ENCODE measurements at regions not wholly inside any gene's neighbourhood (a gene's known extent, or its start where the extent isn't known, plus 50 kb on each side); places are given as distances from the start of the nearest gene placed in this dataset.

DNA sequence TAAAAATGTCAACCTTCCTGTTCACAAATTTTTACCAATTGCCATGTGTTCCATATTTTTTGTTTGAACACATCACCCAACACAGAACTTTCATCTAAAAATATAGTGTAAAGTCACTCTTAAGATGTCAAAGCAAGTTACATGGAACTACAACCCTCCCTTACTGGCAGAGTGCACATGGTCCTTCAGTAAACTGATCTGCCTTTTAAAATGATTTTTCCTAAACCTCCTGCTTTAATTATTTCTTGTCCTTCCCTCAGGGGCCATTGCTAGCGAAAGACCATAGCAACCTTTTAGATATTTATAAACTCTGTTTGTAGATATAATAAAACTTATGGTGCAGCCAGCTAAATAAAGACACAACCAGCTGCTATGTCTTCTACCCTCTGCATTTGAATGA lies 255.2 kb upstream of the FAR2 start:
- no peak overlapping the region for H3K4me3 Mint-ChIP-seq
- no peak for DNase-seq
- no peak overlapping the region for H3K27ac Mint-ChIP-seq
- H3K4me1 Mint-ChIP-seq: no peaks in the 10 kb centered on the region
- peaks cover 0 to 2% (median 2%) of the 10 kb centered on the region in 3 donors for H3K27me3 Mint-ChIP-seq (ENCODE audit: low read depth in 3 of 3)
- H3K9me3 Mint-ChIP-seq: peaks cover 0 to 10% (median 3%) of the 10 kb centered on the region in 6 donors
- H3K36me3 Mint-ChIP-seq: no peaks in the 10 kb centered on the region

- peaks cover 3 to 28% (median 10%) of the 10 kb centered on the region in 6 donors for H3K9me3 Mint-ChIP-seq
- peaks cover 0 to under 1% (median 0%) of the 10 kb centered on the region in 3 donors for H3K27me3 Mint-ChIP-seq (ENCODE audit: low read depth in 3 of 3)
- H3K36me3 Mint-ChIP-seq: no peaks in the 10 kb centered on the region
These were observed 252.7 kb upstream of the FAR2 start for GRCh38 chr12:28896421-28896820.

GRCh38 chr12:28898038-28898437 lies 251.0 kb upstream of the FAR2 start:
- no peaks in the 10 kb centered on the region for H3K4me1 Mint-ChIP-seq
- no peak for DNase-seq
- H3K9me3 Mint-ChIP-seq: peaks cover 3 to 38% (median 10%) of the 10 kb centered on the region in 6 donors
- no peak overlapping the region for H3K27ac Mint-ChIP-seq
- no peaks in the 10 kb centered on the region for H3K27me3 Mint-ChIP-seq (ENCODE audit: low read depth in 3 of 3)
- no peak overlapping the region for H3K4me3 Mint-ChIP-seq
- H3K36me3 Mint-ChIP-seq: no peaks in the 10 kb centered on the region

More at GRCh38 chr12:28896421-28896820, 252.7 kb upstream of the FAR2 start:
- H3K27ac Mint-ChIP-seq: no peak overlapping the region
- DNase-seq: no peak
- no peaks in the 10 kb centered on the region for H3K4me1 Mint-ChIP-seq
- no peak overlapping the region for H3K4me3 Mint-ChIP-seq

GRCh38 chr12:28899951-28900350 lies 249.1 kb upstream of the FAR2 start:
- Mint-ChIP-seq H3K36me3 (no peaks in the 10 kb centered on the region), H3K4me3 (no peak overlapping the region), H3K9me3 (peaks cover 3 to 49% (median 13%) of the 10 kb centered on the region in 6 donors)

GRCh38 chr12:28905220-28905955 lies 243.7 kb upstream of the FAR2 start:
- no peaks in the 10 kb centered on the region for H3K4me1 Mint-ChIP-seq
- H3K9me3 Mint-ChIP-seq: peaks cover 10 to 52% (median 21%) of the 10 kb centered on the region in 6 donors
- DNase-seq: no peak
- H3K27ac Mint-ChIP-seq: no peak overlapping the region
- H3K27me3 Mint-ChIP-seq (ENCODE audit: low read depth in 3 of 3): peaks cover 0 to 5% (median 0%) of the 10 kb centered on the region in 3 donors
- no peaks in the 10 kb centered on the region for H3K36me3 Mint-ChIP-seq
- H3K4me3 Mint-ChIP-seq: no peak overlapping the region

More at GRCh38 chr12:28899951-28900350, 249.1 kb upstream of the FAR2 start:
- Mint-ChIP-seq H3K27ac (no peak overlapping the region), H3K27me3 (ENCODE audit: low read depth in 3 of 3) (no peaks in the 10 kb centered on the region), H3K4me1 (no peaks in the 10 kb centered on the region)
- no peak for DNase-seq

- Mint-ChIP-seq H3K27ac (no peak overlapping the region), H3K36me3 (peaks cover 0 to 1% (median 0%) of the 10 kb centered on the region in 3 donors), H3K4me1 (no peaks in the 10 kb centered on the region), H3K9me3 (peaks cover 12 to 47% (median 28%) of the 10 kb centered on the region in 6 donors), H3K27me3 (ENCODE audit: low read depth in 3 of 3) (peaks cover 0 to 5% (median 0%) of the 10 kb centered on the region in 3 donors), H3K4me3 (no peak overlapping the region)
- no peak for DNase-seq
These were observed 240.4 kb upstream of the FAR2 start for GRCh38 chr12:28908646-28909045.

GRCh38 chr12:28909291-28909690 lies 239.8 kb upstream of the FAR2 start:
- H3K27ac Mint-ChIP-seq: no peak overlapping the region
- DNase-seq: no peak
- H3K36me3 Mint-ChIP-seq: peaks cover 0 to 8% (median 0%) of the 10 kb centered on the region in 3 donors
- no peaks in the 10 kb centered on the region for H3K4me1 Mint-ChIP-seq
- no peak overlapping the region for H3K4me3 Mint-ChIP-seq
- peaks cover 0 to 5% (median 2%) of the 10 kb centered on the region in 3 donors for H3K27me3 Mint-ChIP-seq (ENCODE audit: low read depth in 3 of 3)
- peaks cover 16 to 51% (median 32%) of the 10 kb centered on the region in 6 donors for H3K9me3 Mint-ChIP-seq

- Mint-ChIP-seq H3K36me3 (no peaks in the 10 kb centered on the region), H3K4me3 (no peak overlapping the region), H3K27me3 (ENCODE audit: low read depth in 3 of 3) (no peaks in the 10 kb centered on the region), H3K27ac (no peak overlapping the region), H3K4me1 (no peaks in the 10 kb centered on the region), H3K9me3 (peaks cover 3 to 14% (median 9%) of the 10 kb centered on the region in 6 donors)
- DNase-seq: no peak
These were observed 223.2 kb upstream of the FAR2 start for GRCh38 chr12:28925719-28926376.

GRCh38 chr12:28930704-28931103 lies 218.4 kb upstream of the FAR2 start:
- H3K4me3 Mint-ChIP-seq: no peak overlapping the region

GRCh38 chr12:28933176-28933575 lies 215.9 kb upstream of the FAR2 start:
- DNase-seq: no peak
- Mint-ChIP-seq H3K9me3 (peaks cover 0 to 4% (median 0%) of the 10 kb centered on the region in 6 donors), H3K27me3 (ENCODE audit: low read depth in 3 of 3) (peaks cover 0 to 2% (median 0%) of the 10 kb centered on the region in 3 donors), H3K4me1 (no peaks in the 10 kb centered on the region), H3K4me3 (no peak overlapping the region), H3K27ac (no peak overlapping the region), H3K36me3 (no peaks in the 10 kb centered on the region)

More at GRCh38 chr12:28930704-28931103, 218.4 kb upstream of the FAR2 start:
- Mint-ChIP-seq H3K4me1 (no peaks in the 10 kb centered on the region), H3K9me3 (peaks cover 0 to 4% (median under 1%) of the 10 kb centered on the region in 6 donors), H3K27me3 (ENCODE audit: low read depth in 3 of 3) (peaks cover 0 to 2% (median 0%) of the 10 kb centered on the region in 3 donors), H3K27ac (no peak overlapping the region), H3K36me3 (no peaks in the 10 kb centered on the region)
- no peak for DNase-seq

GRCh38 chr12:28933864-28934527 lies 215.1 kb upstream of the FAR2 start:
- Mint-ChIP-seq H3K4me1 (no peaks in the 10 kb centered on the region), H3K4me3 (no peak overlapping the region), H3K9me3 (peaks cover 0 to 4% (median 0%) of the 10 kb centered on the region in 6 donors), H3K27ac (no peak overlapping the region), H3K27me3 (ENCODE audit: low read depth in 3 of 3) (peaks cover 0 to 2% (median 0%) of the 10 kb centered on the region in 3 donors), H3K36me3 (no peaks in the 10 kb centered on the region)
- no peak for DNase-seq

- Mint-ChIP-seq H3K9me3 (no peaks in the 10 kb centered on the region), H3K27me3 (ENCODE audit: low read depth in 3 of 3) (peaks cover 0 to 5% (median 0%) of the 10 kb centered on the region in 3 donors), H3K4me3 (no peak overlapping the region), H3K36me3 (no peaks in the 10 kb centered on the region), H3K27ac (no peak overlapping the region), H3K4me1 (no peaks in the 10 kb centered on the region)
- DNase-seq: no peak
These were observed 212.9 kb upstream of the FAR2 start for GRCh38 chr12:28936221-28936620.

DNA sequence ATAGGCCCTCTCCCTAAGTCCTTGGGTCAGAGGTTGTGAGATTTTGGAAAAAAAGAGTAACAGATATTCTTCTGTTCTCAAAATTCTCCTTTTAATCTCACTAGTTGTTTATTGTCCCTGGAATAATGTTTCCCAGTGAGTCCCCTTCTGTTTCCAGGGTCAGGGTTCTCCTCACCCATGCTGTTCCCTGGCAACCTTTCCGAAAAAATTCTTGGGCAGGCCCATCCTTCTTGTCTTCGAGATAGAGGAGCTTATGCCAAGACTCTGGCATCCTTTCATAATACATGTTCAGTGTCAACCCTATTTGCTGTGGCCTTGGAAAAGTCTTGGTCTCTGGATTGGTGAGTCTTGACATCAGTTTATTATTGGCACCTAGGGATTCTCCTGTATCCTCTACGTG lies 212.4 kb upstream of the FAR2 start:
- no peak for DNase-seq
- Mint-ChIP-seq H3K27ac (no peak overlapping the region), H3K9me3 (no peaks in the 10 kb centered on the region), H3K27me3 (ENCODE audit: low read depth in 3 of 3) (peaks cover 0 to 5% (median 0%) of the 10 kb centered on the region in 3 donors), H3K4me3 (no peak overlapping the region), H3K36me3 (no peaks in the 10 kb centered on the region), H3K4me1 (no peaks in the 10 kb centered on the region)

DNA sequence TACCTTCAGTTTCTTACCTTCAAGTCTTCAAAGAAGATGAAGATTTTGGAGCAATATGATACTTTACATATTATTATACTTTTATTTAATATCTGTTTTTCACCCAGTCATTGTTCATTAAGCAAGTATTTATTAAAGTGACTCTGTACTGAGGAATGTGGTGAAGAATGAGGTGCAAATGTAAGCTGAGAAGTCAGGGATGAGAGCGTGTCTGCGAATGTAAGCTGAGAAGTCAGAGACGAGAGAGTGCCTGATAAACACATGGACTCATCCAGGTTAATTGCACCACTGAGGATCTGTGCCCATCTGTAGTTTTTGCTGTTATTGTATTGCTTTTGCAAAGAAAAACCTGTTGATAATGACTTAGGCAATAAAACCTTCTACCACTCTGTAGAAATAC lies 211.9 kb upstream of the FAR2 start:
- H3K36me3 Mint-ChIP-seq: no peaks in the 10 kb centered on the region
- H3K9me3 Mint-ChIP-seq: no peaks in the 10 kb centered on the region
- H3K27me3 Mint-ChIP-seq (ENCODE audit: low read depth in 3 of 3): peaks cover 0 to 5% (median 0%) of the 10 kb centered on the region in 3 donors
- DNase-seq: no peak
- H3K4me1 Mint-ChIP-seq: no peaks in the 10 kb centered on the region
- H3K27ac Mint-ChIP-seq: no peak overlapping the region
- H3K4me3 Mint-ChIP-seq: no peak overlapping the region
